WTC11 (cell line): ENCODE measurements at regions not wholly inside any gene's neighbourhood (a gene's known extent, or its start where the extent isn't known, plus 50 kb on each side); places are given as distances from the start of the nearest gene placed in this dataset.

Experiments
- ATAC-seq: fragments of 200-7000 bp; cut with Tn5 transposase; 2 replicates; pipeline ENCODE4 v1.10.0; 2021; ENCODE audit warnings: mild to moderate bottlenecking, moderate library complexity
- CTCF ChIA-PET: fragments of 300-600 bp; sonication (Branson Sonifier 250); formaldehyde crosslinking; loops from one replicate; lab custom pipeline; 2021; ENCODE audit warnings: antibody characterized with exemption; lab: Charles Lee
- POLR2A ChIA-PET: fragments of 350-600 bp; sonication (Branson Sonifier 250); formaldehyde crosslinking; loops from one replicate; lab custom pipeline; 2021; ENCODE audit warnings: antibody characterized with exemption; lab: Charles Lee
- DNase-seq: peaks from one replicate; pipeline ENCODE4 v3.0.0; 2021; ENCODE audit warnings: low spot score
- H3K27ac Mint-ChIP-seq: 2 replicates; pipeline ENCODE4 v1.8.0; 2021; ENCODE audit warnings: mixed read lengths
- H3K27me3 Mint-ChIP-seq: 2 replicates; pipeline ENCODE4 v1.8.0; 2021; ENCODE audit warnings: low read depth, mild to moderate bottlenecking, moderate library complexity, mixed read lengths
- H3K36me3 Mint-ChIP-seq: 2 replicates; pipeline ENCODE4 v1.8.0; 2021; ENCODE audit warnings: mixed read lengths
- H3K4me1 Mint-ChIP-seq: 2 replicates; pipeline ENCODE4 v1.8.0; 2022; ENCODE audit warnings: mixed read lengths
- H3K4me3 Mint-ChIP-seq: 2 replicates; pipeline ENCODE4 v1.8.0; 2021; ENCODE audit warnings: mild to moderate bottlenecking, moderate library complexity, mixed read lengths
- H3K9me3 Mint-ChIP-seq: 2 replicates; pipeline ENCODE4 v1.8.0; 2021; ENCODE audit warnings: mixed read lengths
- ATF6 ChIP-seq: sonication (generic); formaldehyde crosslinking; IDR thresholded peaks from 2 replicates; pipeline ENCODE4 v1.8.1; 2023; ENCODE audit warnings: mild to moderate bottlenecking, missing genetic modification reagents
- CDX4 ChIP-seq: fragments of 250-450 bp; sonication (Bioruptor Pico); IDR thresholded peaks from 2 replicates; pipeline ENCODE4 v1.9.0; 2021; ENCODE audit warnings: moderate library complexity, mild to moderate bottlenecking, inconsistent platforms, borderline replicate concordance
- GTF2I ChIP-seq: fragments of 250-450 bp; sonication (Bioruptor Pico); conservative IDR thresholded peaks from 2 replicates; pipeline ENCODE4 v1.4.0; 2021; ENCODE audit warnings: mild to moderate bottlenecking
- MYBL2 ChIP-seq: sonication (generic); formaldehyde crosslinking; IDR thresholded peaks from 2 replicates; pipeline ENCODE4 v1.8.1; 2023; ENCODE audit warnings: mild to moderate bottlenecking, moderate library complexity, missing genetic modification reagents
- NFATC4 ChIP-seq: fragments of 250-450 bp; sonication (Bioruptor Pico); IDR thresholded peaks from 2 replicates; pipeline ENCODE4 v1.9.0; 2021; ENCODE audit warnings: mild to moderate bottlenecking
- PRRX2 ChIP-seq: fragments of 250-450 bp; sonication (Bioruptor Pico); IDR thresholded peaks from 2 replicates; pipeline ENCODE4 v1.8.0; 2021; ENCODE audit warnings: mild to moderate bottlenecking
- RELA ChIP-seq: sonication (generic); formaldehyde crosslinking; IDR thresholded peaks from 2 replicates; pipeline ENCODE4 v1.8.1; 2022; ENCODE audit warnings: missing genetic modification reagents, mild to moderate bottlenecking, borderline replicate concordance
- TEAD4 ChIP-seq: sonication (generic); formaldehyde crosslinking; IDR thresholded peaks from 2 replicates; pipeline ENCODE4 v1.8.0; 2022; ENCODE audit warnings: mild to moderate bottlenecking, missing genetic modification reagents
- TP53 ChIP-seq: sonication (generic); formaldehyde crosslinking; IDR thresholded peaks from 2 replicates; pipeline ENCODE4 v1.8.1; 2023; ENCODE audit warnings: mild to moderate bottlenecking, missing genetic modification reagents
- USF1 ChIP-seq: sonication (generic); formaldehyde crosslinking; IDR thresholded peaks from 2 replicates; pipeline ENCODE4 v1.8.0; 2022; ENCODE audit warnings: mild to moderate bottlenecking, missing genetic modification reagents
- ZBTB21 ChIP-seq: sonication (generic); formaldehyde crosslinking; IDR thresholded peaks from 2 replicates; pipeline ENCODE4 v1.8.1; 2023; ENCODE audit warnings: mild to moderate bottlenecking, missing genetic modification reagents, borderline replicate concordance
- ZBTB43 ChIP-seq: sonication (generic); formaldehyde crosslinking; IDR thresholded peaks from 2 replicates; pipeline ENCODE4 v1.8.1; 2023; ENCODE audit warnings: mild to moderate bottlenecking, missing genetic modification reagents
- ZNF121 ChIP-seq: sonication (generic); formaldehyde crosslinking; IDR thresholded peaks from 2 replicates; pipeline ENCODE4 v1.8.0; 2023; ENCODE audit warnings: missing genetic modification reagents
- ZNF396 ChIP-seq: fragments of 250-450 bp; sonication (Bioruptor Pico); IDR thresholded peaks from 2 replicates; pipeline ENCODE4 v1.8.0; 2021; ENCODE audit warnings: mild to moderate bottlenecking, moderate library complexity, borderline replicate concordance
- ZNF416 ChIP-seq: fragments of 250-450 bp; sonication (Bioruptor Pico); IDR thresholded peaks from 2 replicates; pipeline ENCODE4 v1.9.0; 2021; ENCODE audit warnings: mild to moderate bottlenecking, inconsistent platforms
- ZNF423 ChIP-seq: fragments of 250-450 bp; sonication (Bioruptor Pico); IDR thresholded peaks from 2 replicates; pipeline ENCODE4 v2.1.2; 2022; ENCODE audit warnings: mild to moderate bottlenecking, moderate library complexity
- ZNF425 ChIP-seq: fragments of 250-450 bp; sonication (Bioruptor Pico); conservative IDR thresholded peaks from 2 replicates; pipeline ENCODE4 v1.9.0; 2021; ENCODE audit warnings: mild to moderate bottlenecking
- TF ChIP-seq, protein P1 (sequence below): sonication (generic); formaldehyde crosslinking; IDR thresholded peaks from 2 replicates; pipeline ENCODE4 v1.8.1; 2022; ENCODE audit warnings: mild to moderate bottlenecking, moderate library complexity, missing genetic modification reagents
- TF ChIP-seq, protein P2 (sequence below): sonication (generic); formaldehyde crosslinking; IDR thresholded peaks from 2 replicates; pipeline ENCODE4 v1.8.0; 2022; ENCODE audit warnings: mild to moderate bottlenecking, missing genetic modification reagents

DNA sequence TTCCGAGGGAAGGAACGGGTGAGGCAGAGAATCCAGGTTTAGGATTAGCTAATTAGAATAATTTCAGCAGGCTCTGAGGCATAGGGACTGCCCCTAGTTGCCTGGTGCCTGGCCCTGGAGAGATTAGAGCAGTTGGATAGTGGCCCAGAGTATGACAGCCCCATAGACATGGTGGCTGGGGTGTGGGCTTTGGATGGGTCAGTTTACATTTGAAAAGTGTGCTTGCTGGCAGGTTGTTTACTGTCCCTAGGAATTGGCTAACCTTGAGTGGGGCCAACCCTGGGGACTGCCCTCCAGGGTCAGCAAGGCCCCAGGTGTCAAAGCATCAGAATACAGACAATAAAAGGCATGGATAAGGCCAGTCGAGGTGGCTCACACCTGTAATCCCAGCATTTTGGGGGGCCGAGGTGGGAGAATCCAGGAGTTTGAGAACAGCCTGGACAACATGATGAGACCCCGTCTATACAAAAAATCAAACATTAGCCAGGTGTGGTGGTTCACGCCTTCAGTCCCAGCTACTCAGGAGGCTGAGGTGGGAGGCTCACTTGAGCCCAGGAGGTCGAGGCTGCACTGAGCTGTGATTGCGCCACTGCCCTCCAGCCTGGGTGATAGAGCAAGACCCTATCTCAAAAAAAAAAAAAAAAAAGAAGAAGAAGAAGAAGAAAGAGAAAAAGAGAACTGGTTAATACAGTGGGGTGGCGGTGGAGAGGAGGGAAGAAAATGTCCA is 182.3 kb upstream of the PWP1 start (continued):
- TF ChIP-seq ZNF396 (CRISPR knock-in tag) (no peak), TP53 (no peak), ZNF425 (no peak), MYBL2 (CRISPR knock-in tag) (no peak)
- TF ChIP-seq, all 79 proteins: peak for 0

- DNase-seq, result no peak
- no peak overlapping the region for H3K4me3 Mint-ChIP-seq
- ChIA-PET POLR2A (no interaction called here), CTCF (interaction anchor here (0.5 kb wide), 1 partner anchor 365 kb away, joined by 3 read pairs; no protein-coding TSS in a partner anchor)
- H3K27ac Mint-ChIP-seq, result no peak overlapping the region
- H3K4me1 Mint-ChIP-seq, result peaks cover 11% of the 10 kb centered on the region
- peaks cover 8% of the 10 kb centered on the region; the same call in 1 of the 2 replicates for H3K9me3 Mint-ChIP-seq
- no peaks in the 10 kb centered on the region for H3K36me3 Mint-ChIP-seq
- peaks cover 14% of the 10 kb centered on the region for H3K27me3 Mint-ChIP-seq
- ATAC-seq, result no peak
- no peak for TF ChIP-seq USF1 (CRISPR knock-in tag)
- TF ChIP-seq ZNF416, result no peak
- no peak for TF ChIP-seq MYBL2 (CRISPR knock-in tag)
- no peak for TF ChIP-seq GTF2I
- TF ChIP-seq ZNF121 (CRISPR knock-in tag), result no peak
- no peak for TF ChIP-seq PRRX2 (CRISPR knock-in tag)
- no peak for TF ChIP-seq ZBTB21 (CRISPR knock-in tag)
- TF ChIP-seq, protein P1, sequence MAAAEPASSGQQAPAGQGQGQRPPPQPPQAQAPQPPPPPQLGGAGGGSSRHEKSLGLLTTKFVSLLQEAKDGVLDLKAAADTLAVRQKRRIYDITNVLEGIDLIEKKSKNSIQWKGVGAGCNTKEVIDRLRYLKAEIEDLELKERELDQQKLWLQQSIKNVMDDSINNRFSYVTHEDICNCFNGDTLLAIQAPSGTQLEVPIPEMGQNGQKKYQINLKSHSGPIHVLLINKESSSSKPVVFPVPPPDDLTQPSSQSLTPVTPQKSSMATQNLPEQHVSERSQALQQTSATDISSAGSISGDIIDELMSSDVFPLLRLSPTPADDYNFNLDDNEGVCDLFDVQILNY (CRISPR knock-in tag), result no peak
- TF ChIP-seq ATF6 (CRISPR knock-in tag), result no peak
- no peak for TF ChIP-seq ZNF423 (CRISPR knock-in tag)
- TF ChIP-seq RELA (CRISPR knock-in tag), result no peak
- no peak for TF ChIP-seq CDX4 (CRISPR knock-in tag)
- TF ChIP-seq, protein P2, sequence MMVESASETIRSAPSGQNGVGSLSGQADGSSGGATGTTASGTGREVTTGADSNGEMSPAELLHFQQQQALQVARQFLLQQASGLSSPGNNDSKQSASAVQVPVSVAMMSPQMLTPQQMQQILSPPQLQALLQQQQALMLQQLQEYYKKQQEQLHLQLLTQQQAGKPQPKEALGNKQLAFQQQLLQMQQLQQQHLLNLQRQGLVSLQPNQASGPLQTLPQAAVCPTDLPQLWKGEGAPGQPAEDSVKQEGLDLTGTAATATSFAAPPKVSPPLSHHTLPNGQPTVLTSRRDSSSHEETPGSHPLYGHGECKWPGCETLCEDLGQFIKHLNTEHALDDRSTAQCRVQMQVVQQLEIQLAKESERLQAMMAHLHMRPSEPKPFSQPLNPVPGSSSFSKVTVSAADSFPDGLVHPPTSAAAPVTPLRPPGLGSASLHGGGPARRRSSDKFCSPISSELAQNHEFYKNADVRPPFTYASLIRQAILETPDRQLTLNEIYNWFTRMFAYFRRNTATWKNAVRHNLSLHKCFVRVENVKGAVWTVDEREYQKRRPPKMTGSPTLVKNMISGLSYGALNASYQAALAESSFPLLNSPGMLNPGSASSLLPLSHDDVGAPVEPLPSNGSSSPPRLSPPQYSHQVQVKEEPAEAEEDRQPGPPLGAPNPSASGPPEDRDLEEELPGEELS, result no peak
- TF ChIP-seq TEAD4, result no peak
- no peak for TF ChIP-seq ZBTB43 (CRISPR knock-in tag)
- TF ChIP-seq NFATC4, result no peak
These were observed 181.4 kb upstream of the PWP1 start for GRCh38 chr12:107503887-107504885.
